K562 (cell line): ENCODE measurements at regions not wholly inside any gene's neighbourhood (a gene's known extent, or its start where the extent isn't known, plus 50 kb on each side); places are given as distances from the start of the nearest gene placed in this dataset.

Experiments
- ATAC-seq: fragments of 200-7000 bp; cut with Tn5 transposase; 3 replicates; pipeline ENCODE4 v1.9.1; 2020; ENCODE audit warnings: moderate library complexity
- BruUV-seq: library from RNA; stranded (reverse); fragments of 400-500 nt; replicated peaks from 2 replicates; lab custom pipeline; 2021; lab: Mats Ljungman, UMichigan
- CTCF ChIA-PET: fragments of 300-600 bp; formaldehyde crosslinking; extraction: SDS; loops from one replicate; lab custom pipeline; 2021; ENCODE audit warnings: low intra/inter-chr PET ratio; lab: Yijun Ruan, JAX
- POLR2A ChIA-PET: fragments of 300-600, 350-650 bp; sonication (Branson Sonifier 250); formaldehyde crosslinking; extraction: SDS; loops from one replicate; lab custom pipeline; 2021; ENCODE audit warnings: antibody characterized with exemption, inconsistent platforms; lab: Yijun Ruan, JAX
- DNase-seq, 4 experiments: peaks; one replicate each; pipeline versions ENCODE4 v3.0.0 to v3.0.0-alpha.2; 2011 to 2018; ENCODE audit warnings: low spot score in 3 of 4, mixed read lengths in 3 of 4; ENCODE audit errors: extremely low read depth in 1 of 4
- FAIRE-seq: peaks from 2 replicates; lab custom pipeline; 2011; peaks lifted over from hg19 to GRCh38; lab: Jason Lieb, UNC
- H2AFZ ChIP-seq: 2 replicates; pipeline ENCODE4 v1.6.0; 2011; ENCODE audit warnings: low read depth, low read length, control low read depth, inconsistent platforms
- H3K27ac ChIP-seq: fragments of 200-600 bp; 3 replicates; pipeline ENCODE4 v1.8.0; 2011; ENCODE audit warnings: low read depth, mild to moderate bottlenecking, control low read depth, inconsistent platforms, low read length, moderate library complexity, mixed read lengths; ENCODE audit errors: extremely low read depth
- H3K27me3 ChIP-seq, 2 experiments: fragments of 300-600 bp in 1 of 2; 2 replicates in 1 of 2; 3 replicates in 1 of 2; pipeline versions ENCODE4 v1.6.0 to v1.8.0; 2011; ENCODE audit warnings: inconsistent platforms in 2 of 2, low read length in 2 of 2, mild to moderate bottlenecking in 1 of 2, mixed read lengths in 1 of 2, moderate library complexity in 1 of 2; ENCODE audit not compliant: control insufficient read depth in 2 of 2, insufficient read depth in 2 of 2
- H3K36me3 ChIP-seq: fragments of 300-600 bp; 3 replicates; pipeline ENCODE4 v1.8.0; 2011; ENCODE audit warnings: mild to moderate bottlenecking, low read length, inconsistent platforms; ENCODE audit not compliant: control insufficient read depth, insufficient read depth
- H3K4me1 ChIP-seq, 2 experiments: fragments of 200-600 bp in 1 of 2; replicated peaks in 1 of 2; 2 replicates in 1 of 2; 3 replicates in 1 of 2; pipeline versions ENCODE4 v1.5.1 to v1.8.0; 2011; ENCODE audit warnings: inconsistent platforms in 2 of 2, low read length in 2 of 2, mild to moderate bottlenecking in 1 of 2, mixed read lengths in 1 of 2, moderate library complexity in 1 of 2; ENCODE audit not compliant: control insufficient read depth in 2 of 2, insufficient read depth in 2 of 2
- H3K4me2 ChIP-seq: 2 replicates; pipeline ENCODE4 v1.6.1; 2011; ENCODE audit warnings: low read length, control low read depth, inconsistent platforms, mixed read lengths; ENCODE audit not compliant: insufficient read depth
- H3K4me3 ChIP-seq: fragments of 200-600 bp; sonication (generic), shearing (Covaris generic); 2 replicates; pipeline ENCODE4 v1.5.1; 2016; ENCODE audit warnings: control low read depth, inconsistent platforms
- H3K79me2 ChIP-seq: fragments of 200-600 bp; 3 replicates; pipeline ENCODE4 v1.8.0; 2011; ENCODE audit warnings: low read length, inconsistent platforms; ENCODE audit not compliant: control insufficient read depth, insufficient read depth
- H3K9ac ChIP-seq, 2 experiments: 2 replicates each; pipeline versions ENCODE4 v1.6.0 to v1.6.1; 2011; ENCODE audit warnings: low read depth in 2 of 2, low read length in 2 of 2, control low read depth in 1 of 2, inconsistent platforms in 1 of 2, mild to moderate bottlenecking in 1 of 2, mixed read lengths in 1 of 2; ENCODE audit not compliant: insufficient read depth in 1 of 2
- H3K9me1 ChIP-seq: one replicate; pipeline ENCODE4 v1.6.0; 2011; ENCODE audit warnings: inconsistent platforms, mild to moderate bottlenecking, low read length, moderate library complexity; ENCODE audit not compliant: control insufficient read depth, insufficient read depth
- H3K9me3 ChIP-seq: replicated peaks from 2 replicates; pipeline ENCODE4 v1.5.1; 2011; ENCODE audit warnings: low read depth, low read length, inconsistent platforms; ENCODE audit not compliant: control insufficient read depth, insufficient read depth
- H4K20me1 ChIP-seq: replicated peaks from 2 replicates; pipeline ENCODE4 v1.6.1; 2011; ENCODE audit warnings: low read length, inconsistent platforms, mixed read lengths; ENCODE audit not compliant: control insufficient read depth, insufficient read depth
- BRF1 ChIP-seq: IDR thresholded peaks from 3 replicates; pipeline ENCODE4 v1.6.1; 2011; ENCODE audit warnings: borderline replicate concordance, mild to moderate bottlenecking; ENCODE audit not compliant: insufficient read length; ENCODE audit errors: extremely low read depth
- CBX8 ChIP-seq: fragments of 200-600 bp; sonication (generic); IDR thresholded peaks from 2 replicates; pipeline ENCODE4 v1.6.1; 2012; ENCODE audit warnings: borderline replicate concordance, mixed run types, low read depth, mild to moderate bottlenecking, moderate library complexity, mixed read lengths, low read length, control low read depth, inconsistent platforms; ENCODE audit not compliant: poor library complexity, severe bottlenecking; ENCODE audit errors: extremely low read depth
- E2F3 ChIP-seq: fragments of 250-450 bp; sonication (Bioruptor Pico); IDR thresholded peaks from 2 replicates; pipeline ENCODE4 v1.4.0; 2020; ENCODE audit warnings: mild to moderate bottlenecking
- ETV6 ChIP-seq, 3 experiments: fragments of 150-350 bp in 1 of 3; sonication (generic) in 1 of 3; formaldehyde crosslinking in 1 of 3; IDR thresholded peaks; 2 replicates each; pipeline versions ENCODE4 v1.6.1 to v1.8.0; 2014 to 2022; ENCODE audit warnings: borderline replicate concordance in 2 of 3, low read depth in 2 of 3, antibody characterized with exemption in 1 of 3, low read length in 1 of 3, mild to moderate bottlenecking in 1 of 3, missing genetic modification reagents in 1 of 3
- FOXA1 ChIP-seq: fragments of 450-650 bp; IDR thresholded peaks from 2 replicates; pipeline ENCODE4 v1.6.1; 2016; ENCODE audit warnings: mild to moderate bottlenecking, borderline replicate concordance
- HOXB6 ChIP-seq: fragments of 250-450 bp; sonication (Bioruptor Pico); IDR thresholded peaks from 2 replicates; pipeline ENCODE4 v1.5.1; 2022; ENCODE audit warnings: mild to moderate bottlenecking, borderline replicate concordance
- MCM5 ChIP-seq: fragments of 450-650 bp; IDR thresholded peaks from 2 replicates; pipeline ENCODE4 v1.6.1; 2016; ENCODE audit warnings: low read depth
- NCOA2 ChIP-seq, 2 experiments: fragments of 450-650 bp; IDR thresholded peaks; 2 replicates each; pipeline ENCODE4 v1.6.1; 2018; ENCODE audit warnings: mild to moderate bottlenecking in 2 of 2, moderate library complexity in 1 of 2; ENCODE audit not compliant: partially characterized antibody in 2 of 2
- POLR2B ChIP-seq: fragments of 450-650 bp; IDR thresholded peaks from 2 replicates; pipeline ENCODE4 v1.6.1; 2018; ENCODE audit warnings: low read depth; ENCODE audit not compliant: partially characterized antibody
- WHSC1 ChIP-seq: IDR thresholded peaks from one replicate; pipeline ENCODE4 v1.6.1; 2012; ENCODE audit warnings: low read length, control low read depth, inconsistent platforms
- ZNF224 ChIP-seq: sonication (generic); formaldehyde crosslinking; IDR thresholded peaks from 2 replicates; pipeline ENCODE4 v1.8.0; 2022; ENCODE audit warnings: mild to moderate bottlenecking, missing genetic modification reagents
- ZNF347 ChIP-seq: fragments of 450-650 bp; formaldehyde crosslinking; IDR thresholded peaks from 2 replicates; pipeline ENCODE4 v1.4.0; 2020; ENCODE audit warnings: low read depth, mild to moderate bottlenecking, moderate library complexity
- ZNF551 ChIP-seq: fragments of 250-450 bp; sonication (Bioruptor Pico); IDR thresholded peaks from 2 replicates; pipeline ENCODE4 v1.5.0; 2021; ENCODE audit warnings: mild to moderate bottlenecking, moderate library complexity
- ZNF766 ChIP-seq: fragments of 200-800 bp; sonication (Bioruptor generic); conservative IDR thresholded peaks from 2 replicates; pipeline ENCODE4 v1.6.1; 2016; ENCODE audit warnings: missing genetic modification characterization, missing compliant biosample characterization
- WGBS: fragments of 100-300 bp; shearing (Covaris generic); methylation state at CpG from one replicate; pipeline ENCODE4 v1.1.6; 2016; ENCODE audit warnings: low coverage, mixed read lengths; ENCODE audit not compliant: insufficient coverage; ENCODE audit errors: missing lambda C conversion rate; 5-methylcytosine and 5-hydroxymethylcytosine counted together
- in situ Hi-C: fragments of 300-500 bp; cut with MboI; formaldehyde crosslinking; loops from 4 replicates; pipeline ENCODE4 v1.15.0; 2018; ENCODE audit warnings: inconsistent platforms, mixed read lengths
- intact Hi-C: fragments of 100-400 bp; cut with micrococcal nuclease; formaldehyde crosslinking; loops from 2 replicates; pipeline ENCODE4 v1.14.2; 2022
- TF ChIP-seq, protein P1 (sequence below): fragments of 250-450 bp; sonication (Bioruptor Pico); IDR thresholded peaks from 2 replicates; pipeline ENCODE4 v1.4.0; 2020; ENCODE audit warnings: mild to moderate bottlenecking, moderate library complexity

DNA sequence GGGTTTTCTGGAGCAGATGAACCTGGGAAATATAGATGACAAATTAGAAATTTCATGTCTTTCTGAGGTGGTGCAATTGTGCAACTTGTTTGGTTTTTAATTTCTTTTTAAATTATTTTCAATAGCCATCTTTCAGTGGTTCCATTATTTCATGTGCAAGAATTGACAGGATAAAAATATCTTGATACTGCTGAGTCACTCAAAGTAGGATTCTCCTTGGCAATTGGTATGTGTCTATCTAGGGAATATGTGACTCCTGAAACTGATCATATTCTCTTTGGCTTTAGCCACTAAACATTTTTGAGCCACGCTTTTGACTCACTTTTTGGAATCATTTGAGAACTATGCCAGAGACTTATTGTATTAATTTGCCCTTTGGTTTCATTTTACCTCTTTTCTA lies 331.5 kb downstream of the KCNA4 start (continued):
- TF ChIP-seq CBX8, result no peak
- no peak for TF ChIP-seq WHSC1
- no peak for TF ChIP-seq FOXA1
- TF ChIP-seq NCOA2 (IDR thresholded peaks at IDR 0.05; ENCODE audit: partially characterized antibody in 2 of 2), result no peak

DNA sequence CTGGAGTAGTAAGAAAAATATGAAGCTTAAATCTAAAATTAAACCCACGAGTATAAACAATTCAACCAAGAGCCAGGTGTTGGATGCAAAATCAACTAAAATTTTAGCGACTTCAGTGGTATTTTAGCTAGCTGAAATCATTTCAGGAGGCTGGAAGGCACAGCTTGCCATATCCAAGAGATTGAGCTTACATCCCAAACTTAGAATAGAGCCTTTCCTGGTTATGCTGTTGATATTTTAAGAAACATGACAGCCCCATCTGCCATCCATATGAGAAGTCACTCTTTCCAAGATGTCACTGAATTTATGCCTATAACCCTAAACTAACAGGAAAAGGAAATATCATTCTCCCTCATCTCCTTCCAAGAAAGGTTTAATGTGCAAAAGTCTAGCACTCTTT lies 334.0 kb downstream of the KCNA4 start:
- H3K79me2 ChIP-seq, result no peaks in the 10 kb centered on the region
- H3K9ac ChIP-seq, result no peak overlapping the region
- 0% methylated on average over 2 of the region's 2 CpGs for WGBS
- POLR2A ChIA-PET, result no interaction called here
- H3K27ac ChIP-seq, result no peak overlapping the region
- H3K4me1 ChIP-seq, result no peaks in the 10 kb centered on the region
- DNase-seq (no peak), FAIRE-seq (no peak), ATAC-seq (no peak)
- no peak overlapping the region for H2AFZ ChIP-seq
- H3K4me2 ChIP-seq, result no peak overlapping the region
- intact Hi-C loops (no loop called here), in situ Hi-C loops (no loop called here)
- no peaks in the 10 kb centered on the region for H3K9me3 ChIP-seq
- H3K27me3 ChIP-seq, result no peaks in the 10 kb centered on the region
- CTCF ChIA-PET, result no interaction called here
- no peaks in the 10 kb centered on the region for H3K36me3 ChIP-seq
- H4K20me1 ChIP-seq, result no peaks in the 10 kb centered on the region
- H3K4me3 ChIP-seq, result no peak overlapping the region
- BruUV-seq, result no TSS peak
- H3K9me1 ChIP-seq, result no peaks in the 10 kb centered on the region
- no peak for TF ChIP-seq ZNF551
- TF ChIP-seq BRF1, result no peak
- TF ChIP-seq HOXB6 (CRISPR knock-in tag), result no peak
- no peak for TF ChIP-seq ZNF347
- TF ChIP-seq MCM5, result no peak
- TF ChIP-seq ZNF766 (CRISPR knock-in tag), result no peak
- TF ChIP-seq ETV6 (IDR thresholded peaks at IDR 0.05; ENCODE audit: borderline replicate concordance in 1 of 2, low read depth in 2 of 2, low read length in 1 of 2), result no peak
- TF ChIP-seq ETV6 (CRISPR knock-in tag; IDR thresholded peaks at IDR 0.05; ENCODE audit: borderline replicate concordance), result no peak
- no peak for TF ChIP-seq ZNF224 (CRISPR knock-in tag)
- no peak for TF ChIP-seq E2F3 (CRISPR knock-in tag)
- TF ChIP-seq, protein P1, sequence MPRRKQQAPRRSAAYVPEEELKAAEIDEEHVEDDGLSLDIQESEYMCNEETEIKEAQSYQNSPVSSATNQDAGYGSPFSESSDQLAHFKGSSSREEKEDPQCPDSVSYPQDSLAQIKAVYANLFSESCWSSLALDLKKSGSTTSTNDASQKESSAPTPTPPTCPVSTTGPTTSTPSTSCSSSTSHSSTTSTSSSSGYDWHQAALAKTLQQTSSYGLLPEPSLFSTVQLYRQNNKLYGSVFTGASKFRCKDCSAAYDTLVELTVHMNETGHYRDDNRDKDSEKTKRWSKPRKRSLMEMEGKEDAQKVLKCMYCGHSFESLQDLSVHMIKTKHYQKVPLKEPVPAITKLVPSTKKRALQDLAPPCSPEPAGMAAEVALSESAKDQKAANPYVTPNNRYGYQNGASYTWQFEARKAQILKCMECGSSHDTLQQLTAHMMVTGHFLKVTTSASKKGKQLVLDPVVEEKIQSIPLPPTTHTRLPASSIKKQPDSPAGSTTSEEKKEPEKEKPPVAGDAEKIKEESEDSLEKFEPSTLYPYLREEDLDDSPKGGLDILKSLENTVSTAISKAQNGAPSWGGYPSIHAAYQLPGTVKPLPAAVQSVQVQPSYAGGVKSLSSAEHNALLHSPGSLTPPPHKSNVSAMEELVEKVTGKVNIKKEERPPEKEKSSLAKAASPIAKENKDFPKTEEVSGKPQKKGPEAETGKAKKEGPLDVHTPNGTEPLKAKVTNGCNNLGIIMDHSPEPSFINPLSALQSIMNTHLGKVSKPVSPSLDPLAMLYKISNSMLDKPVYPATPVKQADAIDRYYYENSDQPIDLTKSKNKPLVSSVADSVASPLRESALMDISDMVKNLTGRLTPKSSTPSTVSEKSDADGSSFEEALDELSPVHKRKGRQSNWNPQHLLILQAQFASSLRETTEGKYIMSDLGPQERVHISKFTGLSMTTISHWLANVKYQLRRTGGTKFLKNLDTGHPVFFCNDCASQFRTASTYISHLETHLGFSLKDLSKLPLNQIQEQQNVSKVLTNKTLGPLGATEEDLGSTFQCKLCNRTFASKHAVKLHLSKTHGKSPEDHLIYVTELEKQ (CRISPR knock-in tag), result no peak
- no peak for TF ChIP-seq POLR2B
